LHCN-M2 (cell line): ENCODE measurements at regions not wholly inside any gene's neighbourhood (a gene's known extent, or its start where the extent isn't known, plus 50 kb on each side); places are given as distances from the start of the nearest gene placed in this dataset.

ENCODE experiments used
- DNase-seq: peaks from one replicate; pipeline ENCODE4 v3.0.0-alpha.2; 2012; ENCODE audit warnings: low read depth

- peak; percentile 50 for DNase-seq
These were observed 293.9 kb downstream of the C7orf25 start for GRCh38 chr7:42617806-42618457.

- DNase-seq: no peak
These were observed 294.7 kb downstream of the C7orf25 start for GRCh38 chr7:42617071-42617765.

GRCh38 chr7:42614636-42615035 lies 297.2 kb downstream of the C7orf25 start:
- DNase-seq: no peak

GRCh38 chr7:42611961-42612360 lies 299.9 kb downstream of the C7orf25 start:
- DNase-seq: no peak

GRCh38 chr7:42611289-42611928 lies 300.5 kb downstream of the C7orf25 start:
- DNase-seq: no peak

GRCh38 chr7:42606193-42606905 lies 305.5 kb downstream of the C7orf25 start:
- DNase-seq: peak; percentile 27

GRCh38 chr7:42605406-42606192 lies 306.3 kb downstream of the C7orf25 start:
- peak; percentile 49 for DNase-seq

- DNase-seq: no peak
These were observed 308.4 kb downstream of the C7orf25 start for GRCh38 chr7:42603496-42603895.

- DNase-seq: no peak
These were observed 314.6 kb downstream of the C7orf25 start for GRCh38 chr7:42597300-42597699.

- no peak for DNase-seq
These were observed 315.1 kb downstream of the C7orf25 start for GRCh38 chr7:42596737-42597136.

- DNase-seq: no peak
These were observed 318.0 kb downstream of the C7orf25 start for GRCh38 chr7:42593860-42594259.

GRCh38 chr7:42590771-42591310 lies 321.0 kb downstream of the C7orf25 start:
- no peak for DNase-seq

- DNase-seq: no peak
These were observed 323.0 kb downstream of the C7orf25 start for GRCh38 chr7:42588876-42589275.

GRCh38 chr7:42587806-42588205 lies 324.1 kb downstream of the C7orf25 start:
- DNase-seq: no peak

GRCh38 chr7:42580061-42580460 lies 331.8 kb downstream of the C7orf25 start:
- no peak for DNase-seq

- DNase-seq: no peak
These were observed 336.7 kb downstream of the C7orf25 start for GRCh38 chr7:42575171-42575570.

GRCh38 chr7:42574685-42575084 lies 337.2 kb downstream of the C7orf25 start:
- DNase-seq: no peak

- no peak for DNase-seq
These were observed 337.1 kb upstream of the GLI3 start for GRCh38 chr7:42573881-42574672.

GRCh38 chr7:42572561-42572960 lies 335.6 kb upstream of the GLI3 start:
- no peak for DNase-seq

- no peak for DNase-seq
These were observed 335.0 kb upstream of the GLI3 start for GRCh38 chr7:42572056-42572455.
